Esophagus mucosa (tissue), 1 donor: ENCODE measurements at regions not wholly inside any gene's neighbourhood (a gene's known extent, or its start where the extent isn't known, plus 50 kb on each side); places are given as distances from the start of the nearest gene placed in this dataset.
A peak's percentile ranks its signal among the peaks of the same experiment; 100 is the strongest.
"Not testable (repeated sequence)": the region's sequence is repeated elsewhere in the genome, so short reads cannot be mapped to it uniquely, and the experiment has no call there.

Experiments used
- ATAC-seq: fragments of 200-7000 bp; cut with Tn5 transposase; one replicate; pipeline ENCODE4 v1.9.1; 2020
- donor health status: DM: yes; HTN: yes; CAD: no.

DNA sequence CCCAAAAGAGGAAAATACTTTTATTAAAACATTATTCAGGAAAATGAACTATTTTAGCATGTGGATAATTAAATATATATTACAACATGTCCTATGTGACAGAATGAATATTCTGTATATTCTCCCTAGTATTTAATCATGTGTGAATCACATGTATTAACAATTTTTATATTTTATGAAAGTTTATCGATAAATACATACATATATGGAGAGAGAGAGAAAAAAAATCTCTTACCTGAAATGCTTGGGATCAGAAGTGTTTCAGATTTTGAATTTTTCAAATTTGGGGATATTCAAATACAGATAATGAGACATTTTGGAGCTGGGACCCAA lies 228.6 kb upstream of the RBBP8 start:
- no peak for ATAC-seq

DNA sequence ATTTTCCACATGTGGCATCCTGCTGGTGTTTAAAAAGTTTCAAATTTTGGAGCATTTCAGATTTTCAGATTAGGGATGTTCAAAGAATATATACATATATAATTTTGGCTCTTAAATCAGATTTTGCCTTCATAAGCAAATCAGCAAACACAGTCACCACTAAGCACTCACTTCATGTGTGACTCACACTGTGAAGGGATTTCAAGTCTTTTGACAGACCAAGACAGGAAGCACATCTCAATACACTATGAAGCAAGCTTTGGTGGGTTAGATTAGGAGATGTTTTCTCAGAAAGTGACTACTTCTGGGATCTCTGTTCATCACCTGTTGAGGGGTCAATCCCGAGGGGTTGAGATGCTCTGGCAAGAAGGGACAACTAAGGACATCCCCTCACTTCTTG lies 227.8 kb upstream of the RBBP8 start:
- peak; percentile 81 for ATAC-seq

DNA sequence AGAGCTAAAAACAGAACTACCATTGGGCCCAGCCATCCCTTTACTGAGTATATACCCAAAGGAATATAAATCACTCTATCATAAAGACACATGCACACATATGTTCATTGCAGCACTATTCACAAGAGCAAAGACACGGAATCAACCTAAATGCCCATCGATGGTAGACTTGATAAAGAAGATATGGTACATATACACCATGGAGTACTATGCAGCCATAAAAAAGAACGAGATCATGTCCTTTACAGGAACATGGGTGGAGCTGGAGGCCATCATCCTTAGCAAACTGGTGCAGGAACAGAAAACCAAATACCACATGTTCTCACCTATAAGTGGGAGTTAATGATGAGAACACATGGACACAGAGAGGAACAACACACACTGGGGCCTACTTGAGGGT lies 227.1 kb upstream of the RBBP8 start:
- ATAC-seq = not testable (repeated sequence)

DNA sequence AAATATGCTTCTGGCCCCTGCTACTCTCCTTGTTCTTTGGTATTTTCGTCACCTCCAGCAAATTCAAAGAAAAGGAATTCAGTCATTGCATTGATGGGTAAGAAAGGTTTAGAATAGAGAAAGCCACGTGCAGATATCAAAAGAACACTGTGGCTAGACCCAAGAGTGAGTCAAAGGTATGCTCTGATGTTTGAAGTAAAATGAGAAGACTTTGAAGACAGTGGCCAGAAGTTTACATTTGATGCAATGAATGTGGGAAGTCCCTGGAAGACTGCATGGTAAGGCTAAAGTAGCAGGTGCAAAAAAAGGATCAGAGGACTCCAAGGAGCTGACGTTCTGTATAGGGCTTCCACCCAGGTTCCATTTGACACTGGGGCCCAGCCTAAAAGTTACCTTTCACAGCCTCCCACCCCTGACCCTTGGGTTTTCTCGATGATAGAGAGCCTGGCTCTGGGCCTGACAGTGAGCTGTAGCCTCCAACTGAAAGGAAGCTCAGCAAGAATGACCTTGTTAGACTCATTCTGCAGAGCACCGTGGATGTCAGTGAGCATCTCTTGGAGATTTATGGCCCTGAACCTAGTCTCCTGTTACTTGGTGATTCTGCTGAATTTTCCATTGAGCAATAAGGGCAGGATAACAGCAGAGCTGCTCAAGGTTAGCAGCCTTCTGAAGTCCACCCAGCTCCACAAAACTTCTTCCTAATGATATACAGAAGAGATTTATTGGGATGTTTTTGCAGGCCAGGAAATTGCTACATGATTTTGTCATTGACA lies 223.7 kb upstream of the RBBP8 start:
- no peak for ATAC-seq

DNA sequence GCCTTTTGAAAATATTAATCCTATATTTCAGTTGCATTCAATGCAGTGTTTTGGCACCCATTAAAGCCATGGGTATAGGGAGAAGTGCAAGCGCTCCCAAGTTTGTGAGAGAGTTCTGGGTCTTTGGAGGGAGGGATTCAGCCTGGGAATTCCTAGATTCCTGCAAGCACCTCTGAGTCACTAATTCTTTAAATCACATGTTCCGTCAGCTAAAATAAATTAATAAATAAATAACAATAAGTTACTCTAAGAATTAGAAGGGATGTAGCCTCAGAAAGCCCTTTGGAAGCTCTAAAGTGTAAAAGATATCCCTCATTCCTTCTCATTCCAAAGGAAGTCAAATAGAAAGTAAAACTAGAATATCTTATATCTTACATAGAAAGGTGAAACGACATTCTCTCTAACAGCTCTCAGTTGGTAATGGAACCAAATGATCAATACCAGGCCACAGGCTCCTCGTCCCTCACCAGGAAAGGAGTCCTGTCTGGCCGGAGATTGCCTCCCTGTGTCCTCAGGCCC lies 222.4 kb upstream of the RBBP8 start:
- no peak for ATAC-seq

DNA sequence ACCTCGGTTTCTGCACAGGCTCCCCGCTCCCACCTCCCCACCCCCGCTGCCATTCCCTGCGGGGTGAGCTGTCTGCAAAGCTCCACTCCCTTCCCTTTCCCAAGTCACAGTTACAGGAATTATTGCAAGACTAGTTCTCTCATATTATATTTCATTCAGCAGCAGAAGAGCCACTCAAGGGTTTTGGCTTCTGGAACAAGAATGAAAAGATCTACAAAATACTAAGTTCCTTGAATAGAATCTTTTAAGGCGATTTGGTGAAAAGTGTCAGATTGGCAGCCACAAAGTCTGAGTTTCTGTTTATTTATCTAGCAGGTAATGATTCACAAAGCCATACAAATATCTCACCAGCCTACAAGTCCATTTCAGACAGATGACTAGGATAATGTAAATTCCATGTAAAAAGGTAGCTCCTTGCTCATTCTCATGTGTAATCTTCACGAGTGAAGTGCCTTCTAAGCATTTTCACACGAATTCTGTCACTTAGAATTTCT lies 221.9 kb upstream of the RBBP8 start:
- peak; percentile 47 for ATAC-seq

DNA sequence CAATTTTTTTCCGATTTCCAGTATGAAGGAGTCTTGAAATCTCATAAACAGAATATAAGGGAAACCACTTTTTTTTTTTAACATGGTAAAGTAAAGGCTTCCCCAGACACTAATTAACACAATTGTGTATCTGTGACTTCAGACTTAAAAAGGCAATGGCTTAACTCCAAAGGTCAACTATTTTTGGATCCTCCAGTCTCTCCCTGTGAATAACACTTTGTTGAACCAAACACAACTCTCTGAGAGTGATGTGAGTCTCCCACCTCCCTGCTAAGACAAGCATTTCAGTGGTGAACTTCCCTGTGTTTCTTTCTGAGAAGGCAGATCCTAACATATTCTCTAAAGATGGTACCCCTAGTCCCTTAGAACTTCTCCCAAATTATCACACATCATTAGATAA lies 219.6 kb upstream of the RBBP8 start:
- ATAC-seq = no peak

DNA sequence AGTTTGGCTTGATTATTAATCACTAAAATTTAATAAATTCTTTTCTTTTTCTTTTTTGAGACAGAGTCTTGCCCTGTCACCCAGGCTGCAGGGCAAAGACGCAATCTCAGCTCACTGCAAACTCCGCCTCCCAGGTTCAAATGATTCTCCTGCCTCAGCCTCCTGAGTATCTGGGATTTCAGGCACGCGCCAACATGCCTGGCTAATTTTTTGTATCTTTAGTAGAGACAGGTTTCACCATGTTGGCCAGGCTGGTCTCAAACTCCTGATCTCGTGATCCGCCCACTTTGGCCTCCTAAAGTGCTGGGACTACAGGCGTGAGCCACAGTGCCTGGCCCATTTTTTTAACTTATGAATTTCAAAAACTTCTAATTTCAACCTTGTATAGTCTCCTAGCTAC lies 215.6 kb upstream of the RBBP8 start:
- ATAC-seq = not testable (repeated sequence)

DNA sequence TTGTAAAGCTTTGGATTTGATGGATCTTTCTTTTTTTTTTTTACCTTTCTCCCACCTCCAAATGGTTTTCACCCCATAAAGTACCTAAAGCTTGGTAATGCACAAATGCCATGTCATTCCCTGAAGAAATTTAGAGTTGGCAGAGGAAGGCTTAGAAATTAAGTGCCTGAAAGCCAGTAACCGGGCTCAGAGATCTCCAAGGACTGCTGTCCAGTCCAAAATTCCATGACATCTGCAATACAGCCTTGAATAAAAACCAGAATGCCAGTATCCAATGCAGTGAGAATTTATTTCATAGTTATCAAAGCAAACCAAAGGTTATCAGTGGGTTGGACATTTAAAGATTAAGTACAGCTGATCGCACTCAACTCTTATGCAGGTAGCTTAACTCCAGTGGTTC lies 209.9 kb upstream of the RBBP8 start:
- no peak for ATAC-seq

DNA sequence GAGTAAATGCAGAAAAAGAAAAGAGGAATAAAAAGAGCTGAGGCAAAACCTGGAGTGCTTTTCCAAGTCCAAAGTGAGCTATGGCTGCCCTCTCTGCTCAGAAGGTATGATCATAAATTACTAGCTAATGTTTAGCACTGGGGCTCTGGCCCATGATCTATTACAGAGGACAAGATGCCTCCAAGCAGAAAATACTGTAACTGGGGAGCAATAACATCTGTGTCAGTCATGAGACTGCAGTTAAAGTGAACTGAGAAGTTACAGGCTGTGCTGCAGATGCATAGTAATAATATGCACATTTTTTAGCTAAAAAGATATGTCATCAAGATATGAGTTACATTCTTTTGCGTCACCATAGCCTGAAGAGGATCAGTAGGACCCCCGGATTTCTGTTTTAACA lies 209.4 kb upstream of the RBBP8 start:
- no peak for ATAC-seq

DNA sequence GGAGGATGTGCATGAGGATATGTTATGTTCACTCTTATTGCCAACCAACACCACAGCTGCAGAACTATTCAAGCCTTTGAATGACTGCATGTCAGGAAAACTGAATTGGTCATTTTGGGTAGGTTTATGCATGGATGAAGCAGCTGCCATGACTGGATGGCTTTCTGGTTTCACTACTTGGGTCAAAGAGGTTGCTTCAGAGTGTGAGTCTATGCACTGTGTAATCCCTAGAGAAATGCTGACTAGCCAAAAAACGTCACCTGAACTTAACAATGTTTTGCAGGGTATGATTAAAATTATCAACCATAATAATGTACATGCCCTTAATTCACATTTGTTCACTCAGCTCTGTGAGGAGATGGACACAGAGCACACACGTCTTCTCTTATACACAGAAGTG lies 206.7 kb upstream of the RBBP8 start:
- peak; percentile 13 for ATAC-seq

DNA sequence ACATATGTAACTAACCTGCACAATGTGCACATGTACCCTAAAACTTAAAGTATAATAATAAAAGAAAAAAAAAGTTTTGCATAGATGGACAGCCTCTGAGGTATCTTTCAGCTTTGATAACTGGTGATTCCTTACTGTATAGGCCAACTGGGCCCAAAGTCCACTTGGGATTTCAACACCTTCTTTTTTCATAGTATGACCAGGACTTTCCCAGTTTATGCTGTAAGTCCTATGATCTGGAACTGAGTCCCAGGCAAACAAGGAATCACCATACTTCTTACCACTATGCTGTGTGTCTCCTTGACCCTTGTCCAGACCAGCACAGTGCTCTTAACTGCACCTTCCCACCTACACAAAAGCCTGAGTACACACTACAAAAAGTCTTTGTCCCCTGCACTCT lies 205.1 kb upstream of the RBBP8 start:
- ATAC-seq = no peak

DNA sequence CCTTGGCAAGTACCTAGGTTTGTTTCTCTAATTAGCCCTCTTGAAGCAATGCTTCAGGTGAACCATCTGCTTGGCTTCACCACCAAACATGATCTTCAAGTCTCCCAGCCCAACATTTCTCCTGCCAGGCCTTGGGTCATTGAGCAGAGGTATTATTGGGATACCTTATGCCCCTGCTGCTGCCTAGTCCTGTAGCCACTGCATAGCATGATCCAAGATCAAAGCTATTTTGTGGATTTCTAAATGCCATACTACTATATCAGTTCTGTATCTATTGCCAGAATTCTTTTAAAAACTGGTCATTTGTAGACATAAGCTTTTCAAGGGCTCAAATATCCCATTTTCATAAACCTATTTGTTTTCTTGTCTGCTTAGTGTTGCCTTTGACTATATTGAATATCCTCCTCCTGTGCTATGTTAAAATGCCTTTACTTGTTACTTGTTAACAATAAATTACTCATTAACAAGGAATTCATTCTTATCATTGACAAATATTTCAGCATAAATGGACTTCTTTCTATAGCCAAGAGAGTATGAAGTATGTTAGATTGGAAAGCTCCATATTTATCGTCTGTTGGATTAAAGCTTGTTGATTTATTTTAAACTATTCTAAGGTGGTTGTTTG lies 204.5 kb upstream of the RBBP8 start:
- no peak for ATAC-seq

DNA sequence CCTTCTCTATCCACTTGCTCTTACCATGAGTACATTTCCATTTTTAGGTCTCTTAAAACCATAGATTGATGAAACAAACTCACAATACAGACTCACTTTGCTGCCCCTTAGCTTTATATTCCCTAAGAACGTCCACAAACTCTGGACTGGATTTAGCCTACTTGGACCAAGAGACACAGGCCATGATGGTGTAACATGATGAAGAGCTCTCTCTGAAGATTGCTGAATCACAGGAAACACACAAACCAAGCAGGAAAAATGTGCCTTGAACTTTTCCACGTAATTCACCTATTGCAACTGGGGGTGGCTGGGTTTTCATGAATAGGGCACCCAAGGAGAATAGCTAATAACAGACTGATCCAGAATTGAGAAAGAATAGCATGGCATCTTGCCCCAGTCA lies 201.7 kb upstream of the RBBP8 start:
- ATAC-seq = no peak

DNA sequence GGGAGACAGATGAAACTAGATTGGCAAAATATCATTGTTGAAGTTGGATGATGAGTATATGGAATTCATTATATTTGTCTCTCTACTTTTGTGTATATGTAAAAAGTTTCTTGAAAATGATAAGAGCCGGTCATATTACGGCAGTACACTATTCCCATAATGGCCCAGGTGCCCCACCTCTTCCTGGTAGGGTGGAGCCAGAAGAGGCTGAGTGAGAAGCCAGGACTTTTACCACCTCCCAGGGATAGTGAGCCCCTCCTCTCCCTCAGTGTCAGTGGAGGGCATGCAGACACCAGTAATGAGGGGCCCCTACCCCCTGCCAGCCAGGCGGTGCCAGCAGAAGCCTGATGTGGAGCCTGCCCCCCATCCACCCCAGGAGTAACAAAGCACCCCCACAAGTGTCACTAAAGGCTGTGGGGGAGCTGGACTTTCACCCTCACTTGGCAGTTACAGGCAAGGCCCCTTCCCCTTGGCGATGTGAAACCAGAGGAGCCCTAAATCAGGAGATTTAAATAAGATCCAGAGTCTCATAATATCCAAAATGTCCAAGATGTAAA lies 198.9 kb upstream of the RBBP8 start:
- ATAC-seq = no peak

DNA sequence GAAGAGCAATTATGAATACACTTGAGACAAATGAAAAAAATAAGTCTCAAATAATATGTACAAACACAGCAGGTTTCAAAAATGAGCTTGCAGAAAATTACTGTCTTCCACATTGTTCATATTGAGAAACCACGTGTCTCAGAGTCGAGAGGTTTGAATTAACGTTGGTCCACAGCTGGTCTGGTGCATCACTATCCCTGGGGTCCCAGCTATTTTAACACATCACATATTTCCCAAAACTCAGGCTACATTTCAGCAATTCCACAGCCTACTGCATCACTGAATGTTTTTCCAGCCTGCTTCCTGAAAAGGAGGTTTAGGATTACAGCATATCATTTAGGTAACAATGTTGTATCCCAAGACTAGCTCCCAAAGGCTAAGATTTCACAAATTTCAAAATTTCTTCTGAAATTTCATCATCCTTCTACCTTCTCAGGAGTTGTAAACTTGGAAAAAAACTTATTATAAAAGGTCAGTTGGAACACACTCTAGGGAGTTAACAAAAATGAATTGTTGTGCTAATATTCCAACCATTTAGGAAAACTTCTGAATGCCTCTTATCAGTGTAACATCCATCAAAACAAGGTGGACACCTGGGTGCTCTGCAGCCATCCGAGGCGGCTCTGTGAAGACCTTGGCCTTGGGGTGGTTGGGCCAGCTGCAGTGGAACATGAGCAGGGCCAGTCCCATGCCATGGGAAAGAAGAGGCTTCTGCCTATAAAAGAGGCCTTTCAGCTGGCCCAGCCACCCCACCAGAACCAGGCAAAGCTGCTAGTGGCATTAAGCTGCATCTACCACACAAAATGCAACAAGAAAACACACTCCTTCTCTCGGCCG lies 198.1 kb upstream of the RBBP8 start:
- ATAC-seq = no peak

DNA sequence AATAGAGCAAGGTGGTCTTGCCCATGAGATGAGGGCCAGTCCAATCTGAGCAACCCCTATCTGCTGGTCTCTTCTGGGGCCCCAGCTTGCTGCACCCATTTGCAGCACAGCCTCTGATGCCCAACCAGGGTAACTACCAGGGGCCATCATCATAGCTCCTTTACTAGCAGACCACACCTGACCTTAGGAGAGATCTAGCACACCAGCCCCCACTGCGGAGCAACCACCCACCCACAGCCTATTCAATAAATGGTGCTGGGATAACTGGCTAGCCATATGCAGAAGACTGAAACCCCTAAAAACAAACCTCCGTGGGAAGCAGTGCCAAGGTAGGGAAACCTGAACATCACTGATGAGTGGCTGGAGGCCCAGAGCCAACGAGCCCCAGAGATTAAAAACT lies 196.1 kb upstream of the RBBP8 start:
- no peak for ATAC-seq

DNA sequence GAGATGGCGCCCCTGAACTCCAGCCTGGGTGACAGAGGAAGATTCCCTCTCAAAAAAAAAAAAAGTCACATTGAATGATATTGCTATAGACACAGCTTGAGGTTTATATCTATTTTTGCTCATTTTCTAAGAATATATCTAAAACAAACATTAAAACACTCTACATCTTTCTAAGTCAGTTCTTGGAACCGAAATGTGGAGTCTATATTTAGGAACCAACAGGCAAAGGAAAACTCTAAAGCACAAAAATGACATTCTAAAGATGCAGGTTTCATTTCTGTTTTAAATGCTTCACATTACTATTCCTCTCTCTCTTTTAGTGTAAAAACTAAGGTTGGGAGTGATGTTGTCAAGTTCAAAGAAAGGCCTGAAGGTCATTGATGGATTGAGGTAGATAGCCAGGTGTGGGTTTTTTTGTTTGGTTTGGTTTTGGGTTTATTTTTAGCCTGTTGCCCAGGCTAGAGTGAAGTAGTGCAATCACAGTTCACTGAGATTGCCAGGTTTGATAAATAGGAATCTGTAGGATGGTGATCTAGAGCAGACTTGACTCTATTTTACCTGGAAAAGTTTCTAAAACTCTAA lies 194.0 kb upstream of the RBBP8 start:
- no peak for ATAC-seq

DNA sequence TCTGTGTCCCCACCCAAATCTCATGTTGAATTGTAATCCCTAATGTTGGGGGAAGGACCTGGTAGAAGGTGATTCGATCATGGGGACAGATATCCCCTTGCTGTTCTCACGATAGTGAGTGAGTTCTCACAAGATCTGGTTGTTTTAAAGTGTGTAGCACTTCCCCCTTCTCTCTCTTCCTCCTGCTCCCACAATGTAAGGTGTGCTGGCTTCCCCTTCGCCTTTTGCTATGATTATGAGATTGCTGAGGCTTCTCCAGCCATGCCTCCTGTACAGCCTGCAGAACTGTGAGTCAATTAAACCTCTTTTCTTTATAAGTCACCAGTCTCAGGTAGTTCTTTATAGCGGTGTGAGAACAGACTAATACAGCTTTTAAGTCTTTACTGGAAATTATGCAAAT lies 193.3 kb upstream of the RBBP8 start:
- no peak for ATAC-seq

DNA sequence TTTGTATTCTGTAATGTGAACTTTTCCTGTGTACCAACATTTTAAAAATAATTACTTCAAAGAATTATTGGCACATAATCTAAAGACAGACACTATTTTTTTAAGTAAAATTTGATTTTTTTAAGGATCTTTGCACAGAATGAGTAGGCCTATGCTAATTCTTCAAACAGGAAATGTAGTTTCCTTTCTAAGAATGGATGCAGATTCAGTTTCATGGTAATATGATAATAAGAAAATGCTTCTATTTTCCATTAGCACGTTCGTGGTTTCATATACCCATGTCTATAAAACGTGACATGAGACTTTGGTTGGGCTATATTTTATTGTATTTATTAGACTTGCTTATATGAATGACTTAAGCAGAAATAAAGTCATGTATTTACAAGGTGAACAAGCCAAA lies 191.8 kb upstream of the RBBP8 start:
- no peak for ATAC-seq

DNA sequence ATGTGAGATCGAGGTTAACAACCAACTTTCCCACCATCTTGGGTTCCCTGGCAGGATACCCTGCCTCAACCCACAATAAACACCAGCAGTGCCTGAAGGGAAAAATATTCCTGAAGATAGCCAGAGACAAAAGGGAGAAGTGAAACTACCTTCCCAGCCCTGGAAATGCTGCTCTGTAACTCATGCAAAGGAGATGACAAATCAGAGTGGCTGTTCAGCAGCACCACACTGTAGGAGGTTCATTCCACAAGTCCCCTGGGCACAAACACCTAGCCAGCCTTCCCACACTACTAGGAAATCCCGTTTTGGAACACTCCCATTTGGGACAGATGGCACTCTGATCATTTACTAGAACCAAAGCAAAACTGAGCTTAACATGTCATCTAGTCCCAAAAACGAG lies 190.7 kb upstream of the RBBP8 start:
- no peak for ATAC-seq

DNA sequence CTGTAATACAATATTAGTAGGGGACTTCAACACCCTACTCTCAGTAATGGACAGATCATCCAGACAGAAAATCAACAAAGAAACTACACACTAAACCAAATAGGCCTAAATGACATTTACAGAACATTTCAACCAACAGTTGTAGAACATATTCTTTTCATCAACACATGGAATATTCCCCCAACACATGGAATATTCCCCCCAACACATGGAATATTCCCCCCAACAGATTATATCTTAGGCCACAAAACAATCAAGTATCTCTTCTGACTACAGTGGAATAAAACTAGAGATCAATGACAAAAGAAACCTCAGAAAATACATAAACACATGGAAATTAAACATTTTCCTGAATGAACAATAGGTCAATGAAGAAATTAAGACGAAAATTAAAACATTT lies 187.2 kb upstream of the RBBP8 start:
- ATAC-seq = no peak

DNA sequence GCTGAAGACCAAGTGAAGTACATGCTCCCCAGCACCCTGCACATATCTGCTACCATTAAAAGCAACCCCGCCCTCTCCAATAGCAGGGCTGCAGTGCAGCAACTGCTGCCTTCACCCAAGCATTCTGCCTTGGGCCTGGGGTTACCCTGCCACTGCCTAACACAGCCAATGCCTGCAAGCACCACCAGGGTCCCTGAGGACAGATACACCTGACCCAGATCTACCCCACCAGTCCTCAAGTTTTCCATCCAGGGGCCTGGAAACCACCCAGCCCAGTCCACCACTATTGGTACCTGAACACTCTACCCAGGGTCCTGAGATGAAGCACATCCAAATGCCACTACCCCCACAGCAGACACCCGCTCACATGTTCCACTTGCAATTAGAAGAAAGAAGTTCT lies 181.1 kb upstream of the RBBP8 start:
- no peak for ATAC-seq
